GM23338 (cell line): ENCODE measurements at regions not wholly inside any gene's neighbourhood (a gene's known extent, or its start where the extent isn't known, plus 50 kb on each side); places are given as distances from the start of the nearest gene placed in this dataset.

Source experiments
- CREB1 ChIP-seq: fragments of 250-450 bp; sonication (Bioruptor Pico); IDR thresholded peaks from 2 replicates; pipeline ENCODE4 v1.5.0; 2020; ENCODE audit warnings: low read depth, mild to moderate bottlenecking, moderate library complexity
- EZH2 ChIP-seq: fragments of 200-600 bp; sonication (generic); IDR thresholded peaks from one replicate; pipeline ENCODE4 v1.8.0; 2017; ENCODE audit warnings: antibody characterized with exemption, mild to moderate bottlenecking, low read depth; ENCODE audit not compliant: unreplicated experiment
- EZH2phosphoT487 ChIP-seq: fragments of 200-600 bp; sonication (generic); IDR thresholded peaks from one replicate; pipeline ENCODE4 v1.8.1; 2018; ENCODE audit warnings: antibody characterized with exemption; ENCODE audit not compliant: unreplicated experiment
- JUNB ChIP-seq: IDR thresholded peaks from one replicate; pipeline ENCODE4 v1.6.1; 2016; ENCODE audit warnings: antibody characterized with exemption; ENCODE audit not compliant: unreplicated experiment
- POLR2AphosphoS5 ChIP-seq: IDR thresholded peaks from 2 replicates; pipeline ENCODE4 v1.6.1; 2016; ENCODE audit warnings: antibody characterized with exemption, low read depth
- TF ChIP-seq, protein P1 (sequence below), 2 experiments: fragments of 200-600 bp in 1 of 2; sonication (generic) in 1 of 2; conservative IDR thresholded peaks; 2 replicates each; pipeline versions ENCODE4 v1.5.1 to v1.6.1; 2016 to 2017; ENCODE audit warnings: antibody characterized with exemption in 2 of 2, low read depth in 2 of 2, mild to moderate bottlenecking in 2 of 2, moderate library complexity in 1 of 2
- TF ChIP-seq, protein P2 (sequence below): IDR thresholded peaks from one replicate; pipeline ENCODE4 v1.6.1; 2018; ENCODE audit warnings: antibody characterized with exemption; ENCODE audit not compliant: unreplicated experiment

GRCh38 chr2:64787019-64787365, 133.3 kb upstream of the SERTAD2 start:
- TF ChIP-seq, protein P1, sequence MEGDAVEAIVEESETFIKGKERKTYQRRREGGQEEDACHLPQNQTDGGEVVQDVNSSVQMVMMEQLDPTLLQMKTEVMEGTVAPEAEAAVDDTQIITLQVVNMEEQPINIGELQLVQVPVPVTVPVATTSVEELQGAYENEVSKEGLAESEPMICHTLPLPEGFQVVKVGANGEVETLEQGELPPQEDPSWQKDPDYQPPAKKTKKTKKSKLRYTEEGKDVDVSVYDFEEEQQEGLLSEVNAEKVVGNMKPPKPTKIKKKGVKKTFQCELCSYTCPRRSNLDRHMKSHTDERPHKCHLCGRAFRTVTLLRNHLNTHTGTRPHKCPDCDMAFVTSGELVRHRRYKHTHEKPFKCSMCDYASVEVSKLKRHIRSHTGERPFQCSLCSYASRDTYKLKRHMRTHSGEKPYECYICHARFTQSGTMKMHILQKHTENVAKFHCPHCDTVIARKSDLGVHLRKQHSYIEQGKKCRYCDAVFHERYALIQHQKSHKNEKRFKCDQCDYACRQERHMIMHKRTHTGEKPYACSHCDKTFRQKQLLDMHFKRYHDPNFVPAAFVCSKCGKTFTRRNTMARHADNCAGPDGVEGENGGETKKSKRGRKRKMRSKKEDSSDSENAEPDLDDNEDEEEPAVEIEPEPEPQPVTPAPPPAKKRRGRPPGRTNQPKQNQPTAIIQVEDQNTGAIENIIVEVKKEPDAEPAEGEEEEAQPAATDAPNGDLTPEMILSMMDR (conservative IDR thresholded peaks at IDR 0.05; ENCODE audit: low read depth in 2 of 2): no peak
- TF ChIP-seq JUNB (no peak), EZH2 (no peak), CREB1 (CRISPR knock-in tag) (no peak), EZH2phosphoT487 (no peak), POLR2AphosphoS5 (no peak)
- TF ChIP-seq, protein P2, sequence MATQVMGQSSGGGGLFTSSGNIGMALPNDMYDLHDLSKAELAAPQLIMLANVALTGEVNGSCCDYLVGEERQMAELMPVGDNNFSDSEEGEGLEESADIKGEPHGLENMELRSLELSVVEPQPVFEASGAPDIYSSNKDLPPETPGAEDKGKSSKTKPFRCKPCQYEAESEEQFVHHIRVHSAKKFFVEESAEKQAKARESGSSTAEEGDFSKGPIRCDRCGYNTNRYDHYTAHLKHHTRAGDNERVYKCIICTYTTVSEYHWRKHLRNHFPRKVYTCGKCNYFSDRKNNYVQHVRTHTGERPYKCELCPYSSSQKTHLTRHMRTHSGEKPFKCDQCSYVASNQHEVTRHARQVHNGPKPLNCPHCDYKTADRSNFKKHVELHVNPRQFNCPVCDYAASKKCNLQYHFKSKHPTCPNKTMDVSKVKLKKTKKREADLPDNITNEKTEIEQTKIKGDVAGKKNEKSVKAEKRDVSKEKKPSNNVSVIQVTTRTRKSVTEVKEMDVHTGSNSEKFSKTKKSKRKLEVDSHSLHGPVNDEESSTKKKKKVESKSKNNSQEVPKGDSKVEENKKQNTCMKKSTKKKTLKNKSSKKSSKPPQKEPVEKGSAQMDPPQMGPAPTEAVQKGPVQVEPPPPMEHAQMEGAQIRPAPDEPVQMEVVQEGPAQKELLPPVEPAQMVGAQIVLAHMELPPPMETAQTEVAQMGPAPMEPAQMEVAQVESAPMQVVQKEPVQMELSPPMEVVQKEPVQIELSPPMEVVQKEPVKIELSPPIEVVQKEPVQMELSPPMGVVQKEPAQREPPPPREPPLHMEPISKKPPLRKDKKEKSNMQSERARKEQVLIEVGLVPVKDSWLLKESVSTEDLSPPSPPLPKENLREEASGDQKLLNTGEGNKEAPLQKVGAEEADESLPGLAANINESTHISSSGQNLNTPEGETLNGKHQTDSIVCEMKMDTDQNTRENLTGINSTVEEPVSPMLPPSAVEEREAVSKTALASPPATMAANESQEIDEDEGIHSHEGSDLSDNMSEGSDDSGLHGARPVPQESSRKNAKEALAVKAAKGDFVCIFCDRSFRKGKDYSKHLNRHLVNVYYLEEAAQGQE: no peak
